NCI-H1105 (cell line): ENCODE measurements at regions not wholly inside any gene's neighbourhood (a gene's known extent, or its start where the extent isn't known, plus 50 kb on each side); places are given as distances from the start of the nearest gene placed in this dataset.

Experiments
- DNase-seq: peaks from one replicate; lab custom pipeline; 2025; lab: John Stamatoyannopoulos, UW

GRCh38 chr1:218526198-218526580 is 181.1 kb downstream of the TGFB2 start:
- no peak for DNase-seq

DNA sequence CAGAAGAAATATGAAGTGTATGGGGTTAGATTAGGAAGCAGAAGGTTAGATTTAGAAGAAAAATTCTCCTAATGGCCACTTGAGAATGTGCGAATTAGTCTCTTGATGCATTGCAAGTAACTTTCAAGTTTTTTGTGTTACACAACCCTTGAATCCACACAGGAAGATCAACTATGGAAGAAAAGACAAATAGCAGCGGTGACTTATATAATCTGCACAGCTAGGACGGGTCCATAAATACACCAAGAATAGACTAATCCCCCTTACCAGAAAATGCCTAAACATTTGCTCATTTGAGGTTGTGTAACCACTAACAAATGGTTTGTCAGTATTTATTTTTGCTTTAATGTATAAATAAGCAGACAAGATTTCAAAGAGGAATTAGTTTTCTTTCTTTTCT is 182.6 kb downstream of the TGFB2 start:
- no peak for DNase-seq

GRCh38 chr1:218529646-218530300 is 184.6 kb downstream of the TGFB2 start:
- no peak for DNase-seq

GRCh38 chr1:218531936-218532335 is 186.8 kb downstream of the TGFB2 start:
- DNase-seq, result no peak

DNA sequence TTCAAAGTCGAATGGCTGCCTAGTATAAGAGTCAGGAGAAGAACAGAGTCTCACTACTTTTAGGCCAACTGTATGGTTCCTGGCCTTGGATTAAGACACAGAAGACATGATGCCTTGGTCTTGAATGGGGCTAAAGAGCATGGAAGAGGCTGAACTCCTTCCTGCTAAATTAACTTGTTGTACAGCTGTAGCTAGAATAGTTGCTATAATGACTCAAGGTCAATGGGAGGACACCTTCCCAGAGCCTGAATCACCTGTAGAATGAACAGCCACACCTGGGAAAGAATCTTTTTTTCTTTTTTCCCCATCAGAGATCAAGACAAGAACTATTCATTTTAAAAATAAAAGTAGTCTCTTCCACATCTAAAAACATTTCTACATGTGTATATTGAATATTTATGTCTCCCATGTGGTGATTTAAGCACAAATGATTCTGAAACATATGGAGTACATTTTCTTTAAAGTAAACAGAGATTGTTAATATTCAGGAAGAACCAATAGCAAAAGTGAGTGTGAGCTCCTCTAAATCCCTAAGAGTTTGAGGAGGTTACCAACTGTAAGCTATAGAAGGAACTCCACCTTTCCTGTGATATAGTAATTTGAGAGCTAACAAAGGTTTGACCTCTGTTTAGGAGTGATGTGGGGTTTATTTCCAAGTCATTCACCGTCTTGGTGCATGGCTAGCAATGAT is 191.3 kb downstream of the TGFB2 start:
- DNase-seq, result no peak

GRCh38 chr1:218537122-218537913 is 192.2 kb downstream of the TGFB2 start:
- DNase-seq, result no peak

- DNase-seq, result no peak
Observed at GRCh38 chr1:218538341-218538740, 193.2 kb downstream of the TGFB2 start.

- DNase-seq, result no peak
Observed at GRCh38 chr1:218546314-218546713, 201.2 kb downstream of the TGFB2 start.

GRCh38 chr1:218547957-218548730 is 203.0 kb downstream of the TGFB2 start:
- no peak for DNase-seq

DNA sequence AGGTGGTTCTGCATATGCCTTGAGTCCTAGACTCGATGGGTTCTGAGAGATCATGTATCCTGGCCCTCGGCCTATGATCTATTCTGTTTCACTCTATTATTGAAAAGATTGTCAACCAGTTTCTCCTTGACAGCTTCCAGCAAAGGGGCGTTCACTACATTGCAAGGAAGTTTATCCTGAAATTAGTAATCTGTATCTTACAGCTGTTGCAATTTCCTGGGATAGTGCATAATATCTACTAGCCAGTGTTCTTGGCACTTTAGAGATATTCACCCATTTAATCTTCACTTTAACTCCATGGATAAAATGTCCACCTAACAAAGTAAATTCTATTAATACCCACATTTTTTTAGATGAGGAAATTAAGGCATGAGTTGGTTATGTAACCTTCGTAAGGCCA is 203.6 kb downstream of the TGFB2 start:
- no peak for DNase-seq

DNA sequence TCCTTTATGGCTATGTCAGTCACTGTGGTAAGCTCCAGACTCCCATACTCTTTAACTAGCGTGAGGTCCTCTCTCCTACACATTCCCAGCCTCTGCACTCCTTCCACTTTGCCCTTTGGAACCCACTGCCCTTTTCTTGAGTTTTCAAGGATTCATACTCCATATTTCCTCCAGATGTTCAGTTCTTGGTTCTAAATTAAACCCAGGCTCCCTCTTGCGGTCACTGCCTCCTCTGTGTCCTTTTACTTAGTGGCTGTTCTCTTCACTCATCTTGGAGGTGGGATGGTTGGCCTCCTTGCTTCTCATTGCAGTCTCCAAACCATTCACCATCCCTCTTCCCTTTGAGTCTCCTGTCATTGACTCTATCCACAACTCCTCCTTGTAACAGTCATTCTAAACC is 208.1 kb downstream of the TGFB2 start:
- no peak for DNase-seq

GRCh38 chr1:218556016-218556415 is 210.9 kb downstream of the TGFB2 start:
- DNase-seq, result no peak

DNA sequence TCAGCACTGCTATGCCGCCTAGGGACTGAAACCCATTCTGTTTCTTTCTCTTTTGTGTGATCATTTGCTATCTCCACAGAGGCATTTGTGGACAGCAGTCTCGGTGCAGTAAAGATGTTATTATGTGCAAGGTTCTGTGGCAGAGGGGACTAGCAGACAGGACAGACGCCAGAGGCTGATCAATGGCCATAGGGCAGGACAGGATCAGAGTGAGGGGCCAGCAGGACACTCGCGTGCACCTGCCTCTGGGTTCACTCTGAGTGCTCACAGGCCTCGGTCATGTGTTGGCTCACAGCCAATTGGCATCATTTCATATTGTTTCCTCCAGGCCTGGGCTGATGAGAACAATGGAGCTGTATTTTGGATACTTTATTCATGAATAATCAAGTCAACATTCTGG is 212.6 kb downstream of the TGFB2 start:
- DNase-seq, result peak; percentile 87

GRCh38 chr1:218558271-218558810 is 213.2 kb downstream of the TGFB2 start:
- peak; percentile 40 for DNase-seq

- DNase-seq, result no peak
Observed at GRCh38 chr1:218565377-218565776, 220.2 kb downstream of the TGFB2 start.

GRCh38 chr1:218568962-218569550 is 223.9 kb downstream of the TGFB2 start:
- no peak for DNase-seq

DNA sequence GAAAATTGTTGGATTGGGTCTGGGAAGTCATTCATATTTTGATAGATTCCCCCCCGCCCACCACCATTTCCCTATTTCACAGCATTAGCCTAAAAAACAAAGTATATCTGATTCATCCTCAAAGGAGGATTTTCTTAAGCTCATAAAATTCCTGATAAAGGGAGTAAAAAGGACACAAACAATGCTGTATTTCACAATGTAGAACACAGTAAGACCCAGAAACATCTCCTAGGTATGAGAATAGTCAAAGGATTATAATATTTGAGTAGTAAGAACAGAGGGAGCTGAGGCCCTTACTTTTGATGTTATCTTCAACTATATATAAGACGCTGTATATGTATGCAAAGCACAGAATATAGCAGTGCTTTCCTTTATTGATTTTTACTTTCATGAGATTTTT is 225.3 kb downstream of the TGFB2 start:
- DNase-seq, result no peak

GRCh38 chr1:218571491-218571890 is 226.4 kb downstream of the TGFB2 start:
- DNase-seq, result no peak

DNA sequence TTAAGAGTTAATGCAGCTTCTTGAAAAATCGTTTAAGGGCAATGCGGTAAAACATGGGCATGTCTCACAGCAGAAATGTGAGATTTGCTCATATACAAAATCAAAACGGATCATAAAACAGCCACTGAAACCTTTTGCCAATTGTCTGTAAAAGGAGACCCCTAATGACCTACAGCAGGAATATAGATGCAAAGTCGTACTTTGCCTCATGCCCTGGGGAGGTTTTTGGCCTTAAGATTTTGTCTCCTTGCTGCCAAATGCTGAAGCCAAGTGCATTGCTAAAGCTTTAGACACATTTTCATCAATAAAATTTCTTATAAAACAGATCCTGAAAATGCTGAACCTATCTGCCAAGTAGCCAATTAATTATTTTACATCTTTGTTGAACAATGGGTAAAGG is 226.9 kb downstream of the TGFB2 start:
- DNase-seq, result no peak

- DNase-seq, result no peak
Observed at GRCh38 chr1:218573925-218574324, 228.8 kb downstream of the TGFB2 start.

DNA sequence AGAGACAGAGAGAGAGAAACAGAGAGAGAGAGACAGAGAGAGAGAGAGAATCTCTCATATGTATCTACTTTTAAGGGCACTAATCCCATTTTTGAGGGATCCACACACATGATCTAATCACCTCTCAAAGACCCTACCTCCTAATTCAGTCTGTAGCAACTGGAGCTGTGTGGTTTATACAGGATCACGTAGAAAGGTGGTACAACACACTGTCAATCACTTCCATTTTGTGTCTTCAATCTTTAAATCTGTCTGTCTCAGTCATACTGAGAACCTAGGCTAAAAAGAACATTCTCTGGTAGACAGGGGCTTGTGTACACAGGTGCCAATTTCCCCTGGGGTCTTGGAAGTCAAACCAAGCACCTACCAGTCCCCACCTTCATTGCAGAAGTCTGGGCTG is 229.9 kb downstream of the TGFB2 start:
- DNase-seq, result no peak

- DNase-seq, result no peak
Observed at GRCh38 chr1:218575856-218576255, 230.7 kb downstream of the TGFB2 start.
